Cardiac septum (tissue), 1 donor: ENCODE measurements at regions not wholly inside any gene's neighbourhood (a gene's known extent, or its start where the extent isn't known, plus 50 kb on each side); places are given as distances from the start of the nearest gene placed in this dataset.

Source experiments
- DNase-seq: peaks from one replicate; pipeline ENCODE4 v3.0.0-alpha.2; 2020; ENCODE audit warnings: low spot score
- intact Hi-C: fragments of 100-400 bp; cut with DNase I; formaldehyde crosslinking; loops from one replicate; pipeline ENCODE4 v1.14.0; 2022
- donor health status: DM: no; HTN: no; CAD: no.

GRCh38 chr9:116090030-116090770, 63.4 kb upstream of the PAPPA start:
- DNase-seq: no peak
- intact Hi-C loops: no loop called here

GRCh38 chr9:116094846-116095245, 58.7 kb upstream of the PAPPA start:
- no peak for DNase-seq
- intact Hi-C loops: no loop called here

- no peak for DNase-seq
- intact Hi-C loops: no loop called here
These were observed 58.2 kb upstream of the PAPPA start for GRCh38 chr9:116095403-116095802.

GRCh38 chr9:116096046-116096445, 57.5 kb upstream of the PAPPA start:
- DNase-seq: no peak
- intact Hi-C loops: no loop called here

- intact Hi-C loops: no loop called here
- no peak for DNase-seq
These were observed 56.7 kb upstream of the PAPPA start for GRCh38 chr9:116096853-116097252.

- no peak for DNase-seq
- intact Hi-C loops: no loop called here
These were observed 55.1 kb upstream of the PAPPA start for GRCh38 chr9:116098476-116098875.

GRCh38 chr9:116099821-116100220, 53.8 kb upstream of the PAPPA start:
- intact Hi-C loops: no loop called here

GRCh38 chr9:116100711-116101121, 52.9 kb upstream of the PAPPA start:
- intact Hi-C loops: no loop called here
- no peak for DNase-seq

More at GRCh38 chr9:116099821-116100220, 53.8 kb upstream of the PAPPA start:
- no peak for DNase-seq

GRCh38 chr9:116101516-116101915, 52.1 kb upstream of the PAPPA start:
- DNase-seq: no peak
- intact Hi-C loops: no loop called here

- intact Hi-C loops: no loop called here
- DNase-seq: no peak
These were observed 51.0 kb upstream of the PAPPA start for GRCh38 chr9:116102596-116102995.
